ENCODE measurements at regions not wholly inside any gene's neighbourhood (a gene's known extent, or its start where the extent isn't known, plus 50 kb on each side); places are given as distances from the start of the nearest gene placed in this dataset.

- TF ChIP-seq POLR2A (IDR thresholded peaks at IDR 0.05; ENCODE audit: low read length) (no peak), GATA1 (IDR thresholded peaks at IDR 0.05; ENCODE audit: low read depth, low read length) (no peak)
Observed at GRCh38 chr5:56631719-56632118, 183.6 kb upstream of the MAP3K1 start.

Data from erythroblast (primary cell).